ENCODE measurements at regions not wholly inside any gene's neighbourhood (a gene's known extent, or its start where the extent isn't known, plus 50 kb on each side); places are given as distances from the start of the nearest gene placed in this dataset.
"Not testable (repeated sequence)": the region's sequence is repeated elsewhere in the genome, so short reads cannot be mapped to it uniquely, and the experiment has no call there.

DNA sequence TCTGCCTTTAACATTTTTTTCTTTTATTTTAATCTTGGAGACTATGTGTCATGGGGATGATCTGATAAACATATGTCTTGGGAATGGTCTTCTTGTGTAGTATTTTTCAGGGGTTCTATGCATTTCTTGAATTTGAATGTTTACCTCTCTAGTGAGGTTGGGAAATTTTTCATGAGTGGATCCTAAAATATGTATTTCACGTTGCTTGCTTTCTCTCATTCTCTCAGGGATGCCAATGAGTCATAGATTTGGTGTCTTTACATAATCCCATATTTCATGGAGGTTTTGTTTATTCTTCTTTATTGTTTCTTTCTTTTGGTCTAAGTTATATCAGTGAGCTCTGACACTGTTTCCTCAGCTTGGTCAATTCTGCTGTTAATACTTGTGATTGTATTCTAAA, 1237.2 kb downstream of the PLA2G4A start:
- peak; percentile 62 for DNase-seq

- no peak for DNase-seq
Observed at GRCh38 chr1:188070848-188071247, 1242.1 kb downstream of the PLA2G4A start.

- no peak for DNase-seq
Observed at GRCh38 chr1:188089015-188089414, 1260.3 kb downstream of the PLA2G4A start.

- DNase-seq: no peak
Observed at GRCh38 chr1:188089461-188089860, 1260.7 kb downstream of the PLA2G4A start.

DNA sequence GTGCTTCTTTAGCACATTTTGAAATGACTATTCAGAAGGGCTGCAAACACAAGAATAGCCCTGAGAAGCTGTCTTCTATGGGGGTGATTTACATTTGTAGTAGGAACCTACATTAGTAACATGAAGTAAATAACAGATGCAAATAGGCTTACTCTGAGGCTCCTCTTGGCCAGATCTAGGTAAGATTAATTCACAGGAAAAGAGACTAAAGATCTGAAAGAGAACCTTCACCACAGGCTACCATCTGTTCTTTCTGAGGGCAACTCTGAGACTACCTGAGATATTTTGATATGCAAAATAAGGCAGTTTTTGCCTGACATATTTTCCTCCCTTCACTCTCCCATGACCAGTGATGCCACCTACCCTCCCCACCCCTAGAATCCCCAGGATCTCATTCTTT, 1267.8 kb downstream of the PLA2G4A start:
- DNase-seq: no peak

GRCh38 chr1:188117436-188117835, 1288.7 kb downstream of the PLA2G4A start:
- no peak for DNase-seq

DNA sequence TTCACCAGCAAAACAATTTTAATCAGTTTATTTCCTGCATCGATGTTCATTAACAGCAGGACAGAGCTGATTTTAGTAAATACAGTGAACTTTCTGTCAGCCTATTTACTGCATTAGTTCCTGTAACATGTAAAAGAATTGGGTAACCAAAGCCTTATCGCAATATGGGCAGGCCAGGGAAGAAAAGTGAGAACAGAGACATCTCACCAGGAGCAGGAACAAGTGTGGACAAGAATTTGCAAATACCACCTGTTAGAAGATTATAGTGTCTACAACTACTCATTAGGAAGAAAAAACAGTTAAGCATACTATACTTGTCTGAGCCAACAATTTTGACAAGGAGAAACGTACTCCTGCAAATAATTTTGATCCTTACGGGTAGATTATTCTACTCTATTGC, 1293.9 kb downstream of the PLA2G4A start:
- DNase-seq: no peak

- no peak for DNase-seq
Observed at GRCh38 chr1:188127507-188127906, 1298.8 kb downstream of the PLA2G4A start.

GRCh38 chr1:188128761-188129160, 1300.0 kb downstream of the PLA2G4A start:
- no peak for DNase-seq

- DNase-seq: no peak
Observed at GRCh38 chr1:188129856-188130838, 1301.4 kb downstream of the PLA2G4A start.

DNA sequence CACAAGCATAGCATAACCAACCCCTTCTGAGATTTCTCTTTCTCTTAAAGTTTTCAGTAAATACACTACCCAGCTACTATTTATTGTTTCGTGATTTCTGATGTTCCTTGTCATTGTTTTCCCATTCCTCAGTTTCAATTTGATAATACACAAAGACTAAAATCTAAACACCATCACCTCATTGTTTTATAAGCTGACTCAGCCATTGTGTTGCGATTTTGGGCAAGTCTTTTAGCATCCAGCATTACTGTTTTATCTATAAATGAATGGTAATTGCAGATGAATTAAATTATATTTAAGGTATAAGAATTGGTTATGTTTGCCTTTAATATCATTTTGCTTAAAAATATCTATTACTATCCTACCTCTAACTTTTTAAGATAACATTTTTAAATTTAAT, 1308.5 kb downstream of the PLA2G4A start:
- DNase-seq: no peak

DNA sequence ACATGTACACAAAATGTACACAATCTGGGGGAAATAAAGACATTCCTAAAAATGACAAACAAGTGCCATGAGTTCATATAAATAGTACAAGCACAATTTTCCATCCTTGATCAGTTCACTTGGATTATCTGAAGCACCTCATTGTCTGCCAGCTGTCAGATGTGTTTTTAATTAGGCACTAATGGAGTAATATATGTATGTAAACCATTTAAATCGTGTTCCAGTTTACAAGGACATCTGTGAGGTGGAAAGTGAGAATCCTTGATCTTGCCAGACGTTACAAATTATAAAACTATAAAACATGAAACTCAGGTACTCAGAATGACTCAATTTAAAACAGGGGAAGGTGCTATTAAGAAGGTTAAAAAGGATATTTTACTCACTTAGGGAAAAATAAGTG, 1312.2 kb downstream of the PLA2G4A start:
- DNase-seq: no peak

- DNase-seq: no peak
Observed at GRCh38 chr1:188154196-188154595, 1325.4 kb downstream of the PLA2G4A start.

DNA sequence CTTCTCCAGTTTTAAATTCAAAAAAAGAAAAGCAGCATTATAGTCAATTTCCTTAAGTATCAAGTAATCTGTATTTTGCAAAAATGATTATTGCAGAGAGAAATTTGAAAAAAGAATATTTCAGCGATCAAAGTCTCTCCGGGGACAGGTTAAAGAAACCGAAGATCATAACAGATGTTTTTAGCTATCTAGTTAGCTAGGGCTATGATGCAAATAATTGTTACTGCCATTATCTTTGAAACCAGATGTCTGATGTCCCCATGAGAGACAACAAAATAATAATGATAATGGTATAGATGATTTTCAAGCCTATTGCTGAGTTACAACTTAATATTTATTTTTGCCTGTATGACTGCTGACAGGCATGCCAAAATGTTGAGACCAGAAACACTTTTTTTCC, 1326.0 kb downstream of the PLA2G4A start:
- no peak for DNase-seq

DNA sequence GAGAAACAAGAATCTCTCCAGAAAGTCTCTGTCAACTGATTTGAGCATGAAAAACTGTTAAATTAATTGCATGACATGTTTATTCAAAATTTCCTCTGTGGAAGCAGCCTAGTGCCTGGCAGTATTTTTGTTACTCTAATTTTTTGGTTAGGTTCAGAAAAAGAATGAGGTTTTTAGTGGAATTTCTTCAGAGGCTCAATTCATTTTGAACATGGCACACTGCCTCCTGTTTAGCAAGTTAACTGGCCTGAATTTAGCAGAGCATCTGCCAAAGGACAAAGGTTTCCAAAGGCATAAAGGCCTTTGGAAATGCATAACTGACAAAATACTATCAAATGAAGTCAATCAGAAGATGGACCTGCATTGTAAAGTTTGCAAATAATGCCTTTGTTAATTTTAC, 1326.5 kb downstream of the PLA2G4A start:
- no peak for DNase-seq

DNA sequence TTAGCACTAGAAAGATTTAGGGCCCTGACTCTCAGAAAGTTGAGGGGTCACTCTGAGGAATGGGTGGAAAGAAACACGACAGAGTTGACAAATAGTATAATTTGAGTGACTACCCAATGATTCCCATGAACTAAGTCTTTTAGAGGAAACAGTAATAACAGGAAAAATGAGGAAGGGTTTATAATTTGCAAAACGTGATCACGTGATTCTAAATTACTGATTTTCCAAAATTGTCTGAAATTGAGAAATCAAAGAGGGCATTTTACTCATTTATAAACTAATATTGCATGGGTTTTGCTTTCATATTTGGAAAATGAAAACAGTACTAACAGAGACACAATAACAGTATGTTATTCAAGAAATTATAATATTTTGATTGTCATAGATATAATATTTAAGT, 1335.7 kb downstream of the PLA2G4A start:
- DNase-seq: no peak

GRCh38 chr1:188166654-188167053, 1337.9 kb downstream of the PLA2G4A start:
- DNase-seq: no peak

DNA sequence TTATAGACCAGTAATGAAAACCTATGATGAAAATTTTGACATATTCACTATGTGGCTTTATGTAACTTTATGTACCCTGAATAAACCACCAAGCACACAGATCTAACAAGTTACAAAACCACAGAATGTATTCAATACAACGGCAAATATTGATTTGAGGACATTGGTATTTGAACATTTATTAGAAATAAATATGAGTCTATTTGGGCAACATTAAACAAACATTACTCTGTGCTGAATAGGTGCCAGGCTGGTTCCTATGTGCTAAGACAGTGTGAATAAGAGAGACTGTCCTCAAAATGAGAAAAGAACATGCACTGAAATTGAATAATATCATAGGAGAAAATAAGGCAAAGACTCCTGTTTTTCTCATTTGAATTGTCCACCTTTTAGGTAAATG, 1341.2 kb downstream of the PLA2G4A start:
- DNase-seq: no peak

DNA sequence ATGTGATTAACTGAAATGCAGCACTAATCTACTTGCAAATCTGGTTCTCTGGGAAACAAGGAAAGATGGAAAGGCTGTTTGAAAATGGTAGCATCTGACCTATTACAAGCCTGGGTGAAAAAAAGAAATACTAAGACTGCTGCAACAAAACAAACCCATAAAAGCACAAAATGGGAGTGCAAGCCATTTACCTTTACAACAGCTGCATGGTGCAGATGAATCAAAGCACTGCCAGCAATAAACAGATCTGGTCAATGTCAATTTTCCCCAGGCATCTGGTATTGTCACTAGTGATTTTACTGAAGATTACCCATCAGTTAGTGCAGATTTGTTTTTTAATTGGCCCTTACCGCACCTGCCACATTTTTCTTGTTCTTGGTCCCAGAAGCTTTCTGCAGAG, 1341.7 kb downstream of the PLA2G4A start:
- DNase-seq: no peak

DNA sequence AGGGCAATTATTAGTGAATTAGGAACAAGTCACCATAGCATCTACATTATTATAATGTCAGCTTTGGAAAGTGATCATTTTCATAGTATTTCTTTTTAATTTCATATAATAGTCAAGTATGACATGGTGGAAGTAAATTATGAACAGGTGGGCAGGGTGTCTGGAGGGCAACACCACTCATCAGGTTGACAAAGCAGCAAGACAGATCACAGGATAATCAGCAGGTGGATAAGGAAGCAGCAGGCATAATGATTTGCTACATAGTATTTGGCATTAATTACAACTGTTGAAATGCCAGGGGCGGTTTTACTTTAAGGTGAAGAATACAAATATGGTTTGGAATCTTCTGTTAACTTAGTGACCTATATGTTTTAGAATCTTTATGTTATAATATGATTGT, 1342.2 kb downstream of the PLA2G4A start:
- DNase-seq: no peak

DNA sequence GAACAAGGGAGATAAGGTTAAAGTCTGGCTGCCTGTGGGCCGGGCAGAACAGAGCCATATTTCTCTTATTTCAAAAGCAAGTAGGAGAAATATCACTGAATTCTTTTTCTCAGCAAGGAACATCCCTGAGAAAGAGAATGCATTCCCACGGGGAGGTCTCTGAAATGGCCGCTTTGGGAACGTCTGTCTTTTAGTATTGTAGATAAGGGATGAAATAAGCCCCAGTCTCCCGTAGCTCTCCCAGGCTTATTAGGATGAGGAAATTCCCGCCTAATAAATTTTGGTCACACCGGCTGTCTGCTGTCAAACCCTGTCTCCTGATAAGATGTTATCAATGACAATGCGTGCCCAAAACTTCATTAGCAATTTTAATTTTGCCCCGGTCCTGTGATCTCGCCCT, 1353.3 kb downstream of the PLA2G4A start:
- DNase-seq: not testable (repeated sequence)

- no peak for DNase-seq
Observed at GRCh38 chr1:188188317-188188716, 1359.6 kb downstream of the PLA2G4A start.

GRCh38 chr1:188194916-188195315, 1366.2 kb downstream of the PLA2G4A start:
- no peak for DNase-seq

GRCh38 chr1:188218289-188218688, 1389.5 kb downstream of the PLA2G4A start:
- no peak for DNase-seq

DNA sequence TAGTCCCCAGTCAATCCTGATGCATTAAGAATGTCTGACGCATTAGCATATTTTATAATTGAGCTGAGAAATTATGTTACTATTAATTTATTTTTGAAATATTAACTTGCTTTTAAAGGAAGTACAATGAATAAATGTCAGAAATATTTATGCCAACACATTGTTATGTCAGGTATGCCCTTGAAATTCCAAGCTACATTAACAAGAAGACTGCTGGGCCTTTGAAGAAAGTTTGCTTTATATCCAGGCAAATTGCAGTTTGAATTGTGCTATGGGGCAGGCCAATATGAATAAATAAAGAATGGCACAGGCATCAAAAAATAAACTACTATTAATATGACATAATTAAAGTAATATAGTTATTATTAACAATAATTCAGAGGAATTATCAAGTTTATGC, 1391.3 kb downstream of the PLA2G4A start:
- no peak for DNase-seq

Measured in fibroblast of skin of back (primary cell).